GM12878 (cell line): ENCODE measurements at regions not wholly inside any gene's neighbourhood (a gene's known extent, or its start where the extent isn't known, plus 50 kb on each side); places are given as distances from the start of the nearest gene placed in this dataset.

Experiments
- ATAC-seq: fragments of 200-7000 bp; cut with Tn5 transposase; 3 replicates; pipeline ENCODE4 v1.9.1; 2020; ENCODE audit warnings: mild to moderate bottlenecking, moderate library complexity
- BruUV-seq: library from RNA; stranded (reverse); fragments of 400-500 nt; replicated peaks from 2 replicates; lab custom pipeline; 2021; lab: Mats Ljungman, UMichigan
- CTCF ChIA-PET: fragments of 300-600 bp; sonication (Branson Sonifier 250); formaldehyde crosslinking; extraction: SDS; loops from one replicate; lab custom pipeline; 2021; ENCODE audit warnings: inconsistent platforms; lab: Yijun Ruan, JAX
- POLR2A ChIA-PET: fragments of 350-600 bp; formaldehyde crosslinking; extraction: SDS; loops from one replicate; lab custom pipeline; 2021; ENCODE audit warnings: inconsistent platforms; lab: Charles Lee
- RAD21 ChIA-PET: fragments of 300-600 bp; sonication (Branson Sonifier 250); formaldehyde crosslinking; loops from one replicate; lab custom pipeline; 2023; ENCODE audit warnings: antibody characterized with exemption; ENCODE audit not compliant: unreplicated experiment; lab: Charles Lee
- SMC1A ChIA-PET: fragments of 300-600 bp; sonication (Branson Sonifier 250); formaldehyde crosslinking; loops from one replicate; lab custom pipeline; 2023; ENCODE audit not compliant: unreplicated experiment, uncharacterized antibody; lab: Charles Lee
- DNase-seq: peaks from one replicate; pipeline ENCODE4 v3.0.0-alpha.2; 2011; ENCODE audit warnings: low read depth, low spot score
- FAIRE-seq: peaks from 3 replicates; lab custom pipeline; 2011; peaks lifted over from hg19 to GRCh38; lab: Jason Lieb, UNC
- H2AFZ ChIP-seq: 2 replicates; pipeline ENCODE4 v1.6.0; 2011; ENCODE audit warnings: low read depth, low read length, control low read depth; ENCODE audit not compliant: control insufficient read depth
- H3K27ac ChIP-seq: 2 replicates; pipeline ENCODE4 v1.5.1; 2011; ENCODE audit warnings: control low read depth; ENCODE audit not compliant: control insufficient read depth, insufficient read depth
- H3K27me3 ChIP-seq, 2 experiments: replicated peaks in 1 of 2; 2 replicates each; pipeline versions ENCODE4 v1.6.0 to v1.6.1; 2011; ENCODE audit warnings: low read length in 1 of 2; ENCODE audit not compliant: control insufficient read depth in 2 of 2, insufficient read depth in 2 of 2
- H3K36me3 ChIP-seq, 2 experiments: 2 replicates each; pipeline ENCODE4 v1.5.1; 2011; ENCODE audit warnings: low read length in 1 of 2; ENCODE audit not compliant: control insufficient read depth in 2 of 2, insufficient read depth in 2 of 2
- H3K4me1 ChIP-seq: 2 replicates; pipeline ENCODE4 v1.6.1; 2011; ENCODE audit warnings: mild to moderate bottlenecking, low read length, moderate library complexity, mixed read lengths; ENCODE audit not compliant: control insufficient read depth, insufficient read depth
- H3K4me2 ChIP-seq: 2 replicates; pipeline ENCODE4 v1.6.0; 2011; ENCODE audit warnings: control low read depth; ENCODE audit not compliant: control insufficient read depth, insufficient read depth
- H3K4me3 ChIP-seq: fragments of 200-600 bp; sonication (generic); 2 replicates; pipeline ENCODE4 v1.5.1; 2016
- H3K79me2 ChIP-seq: 2 replicates; pipeline ENCODE4 v1.6.0; 2011; ENCODE audit warnings: low read length; ENCODE audit not compliant: control insufficient read depth, insufficient read depth
- H3K9ac ChIP-seq: 2 replicates; pipeline ENCODE4 v1.8.0; 2011; ENCODE audit warnings: low read length, control low read depth, mixed read lengths; ENCODE audit not compliant: control insufficient read depth, insufficient read depth
- H3K9me3 ChIP-seq: replicated peaks from 3 replicates; pipeline ENCODE4 v1.5.1; 2011; ENCODE audit warnings: mild to moderate bottlenecking, low read length; ENCODE audit not compliant: control insufficient read depth, insufficient read depth
- H4K20me1 ChIP-seq: 2 replicates; pipeline ENCODE4 v1.6.0; 2011; ENCODE audit not compliant: control insufficient read depth, insufficient read depth
- BACH1 ChIP-seq: fragments of 450-650 bp; IDR thresholded peaks from 2 replicates; pipeline ENCODE4 v1.6.1; 2017; ENCODE audit warnings: mild to moderate bottlenecking, borderline replicate concordance
- CBFB ChIP-seq: IDR thresholded peaks from 2 replicates; pipeline ENCODE4 v1.6.1; 2016; ENCODE audit warnings: antibody characterized with exemption, low read depth
- CBX3 ChIP-seq: fragments of 200-600 bp; sonication (generic); IDR thresholded peaks from 2 replicates; pipeline ENCODE4 v1.6.1; 2016; ENCODE audit warnings: low read depth, borderline replicate concordance
- CREM ChIP-seq: IDR thresholded peaks from 2 replicates; pipeline ENCODE4 v1.6.1; 2014; ENCODE audit warnings: antibody characterized with exemption, low read depth
- FOS ChIP-seq: IDR thresholded peaks from 3 replicates; pipeline ENCODE4 v1.6.1; 2011; ENCODE audit warnings: borderline replicate concordance; ENCODE audit not compliant: insufficient read length; ENCODE audit errors: extremely low read depth
- KAT2A ChIP-seq: conservative IDR thresholded peaks from 2 replicates; pipeline ENCODE4 v1.6.1; 2011; ENCODE audit warnings: low read depth, low read length; ENCODE audit not compliant: control insufficient read depth
- MEF2B ChIP-seq: fragments of 450-650 bp; IDR thresholded peaks from 2 replicates; pipeline ENCODE4 v1.6.1; 2018; ENCODE audit warnings: mild to moderate bottlenecking, moderate library complexity; ENCODE audit not compliant: partially characterized antibody, poor library complexity, severe bottlenecking
- PAX8 ChIP-seq: fragments of 450-650 bp; IDR thresholded peaks from 2 replicates; pipeline ENCODE4 v1.6.1; 2017; ENCODE audit warnings: mild to moderate bottlenecking, moderate library complexity
- RAD21 ChIP-seq: IDR thresholded peaks from 2 replicates; pipeline ENCODE4 v1.6.1; 2011; ENCODE audit warnings: mild to moderate bottlenecking, low read depth, low read length, moderate library complexity; ENCODE audit not compliant: insufficient read depth
- RBBP5 ChIP-seq: fragments of 200-600 bp; sonication (generic); conservative IDR thresholded peaks from 2 replicates; pipeline ENCODE4 v1.6.1; 2016
- WRNIP1 ChIP-seq: IDR thresholded peaks from 2 replicates; pipeline ENCODE4 v1.6.1; 2011; ENCODE audit warnings: low read depth, low read length, improper control_type of control experiment, borderline replicate concordance
- WGBS: methylation state at CpG from one replicate; pipeline ENCODE4 v1.1.6; 2016; ENCODE audit warnings: low lambda C conversion rate; ENCODE audit not compliant: insufficient replicate concordance, insufficient coverage; ENCODE audit errors: missing lambda C conversion rate; 5-methylcytosine and 5-hydroxymethylcytosine counted together
- in situ Hi-C: fragments of 300-500 bp; cut with MboI; formaldehyde crosslinking; loops from 9 replicates; pipeline ENCODE4 v1.14.3; 2018; ENCODE audit warnings: mixed read lengths
- intact Hi-C: fragments of 100-400 bp; cut with micrococcal nuclease; formaldehyde crosslinking; loops from one replicate; pipeline ENCODE4 v1.14.2; 2022; ENCODE audit not compliant: unreplicated experiment
- TF ChIP-seq, protein P1 (sequence below): fragments of 450-650 bp; IDR thresholded peaks from 2 replicates; pipeline ENCODE4 v1.6.1; 2017; ENCODE audit warnings: low read depth, mild to moderate bottlenecking, moderate library complexity
- TF ChIP-seq, protein P2 (sequence below): fragments of 450-650 bp; IDR thresholded peaks from 2 replicates; pipeline ENCODE4 v1.6.1; 2017; ENCODE audit warnings: mild to moderate bottlenecking, low read depth, inconsistent platforms; ENCODE audit not compliant: poor library complexity, severe bottlenecking
- TF ChIP-seq, protein P3 (sequence below): IDR thresholded peaks from 2 replicates; pipeline ENCODE4 v1.6.1; 2011; ENCODE audit warnings: borderline replicate concordance, low read depth, mild to moderate bottlenecking, moderate library complexity, low read length; ENCODE audit not compliant: insufficient read depth, poor library complexity, severe bottlenecking

DNA sequence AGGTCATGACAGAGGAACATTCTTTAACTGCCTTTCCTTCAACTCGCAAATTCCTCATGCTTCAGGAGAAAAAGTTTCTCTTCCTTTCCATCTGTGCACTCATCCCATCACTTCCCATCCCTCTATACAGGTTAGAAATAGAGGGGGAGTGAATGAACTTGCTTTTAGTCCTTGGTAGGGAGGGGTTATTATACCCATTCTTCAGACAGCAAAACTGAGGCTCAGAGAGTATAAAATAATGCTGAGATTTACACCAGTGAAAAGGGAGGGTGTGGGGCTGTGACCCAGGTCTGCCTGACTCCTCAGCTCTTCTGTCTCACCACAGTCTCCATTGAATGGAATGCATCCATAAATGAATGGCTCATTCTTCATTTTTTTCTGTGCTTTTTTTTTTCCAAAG, 109.4 kb upstream of the RCN1 start:
- Histone ChIP-seq H3K9ac (no peak overlapping the region), H3K4me2 (no peak overlapping the region), H3K79me2 (no peaks in the 10 kb centered on the region), H3K9me3 (no peaks in the 10 kb centered on the region), H3K4me1 (no peaks in the 10 kb centered on the region), H3K4me3 (no peak overlapping the region), H2AFZ (no peak overlapping the region), H3K36me3 (no peaks in the 10 kb centered on the region), H3K27me3 (no peaks in the 10 kb centered on the region; a peak in 2 of 4 replicates), H3K27ac (no peak overlapping the region), H4K20me1 (no peaks in the 10 kb centered on the region)
- POLR2A ChIA-PET = no interaction called here
- TF ChIP-seq, protein P1, sequence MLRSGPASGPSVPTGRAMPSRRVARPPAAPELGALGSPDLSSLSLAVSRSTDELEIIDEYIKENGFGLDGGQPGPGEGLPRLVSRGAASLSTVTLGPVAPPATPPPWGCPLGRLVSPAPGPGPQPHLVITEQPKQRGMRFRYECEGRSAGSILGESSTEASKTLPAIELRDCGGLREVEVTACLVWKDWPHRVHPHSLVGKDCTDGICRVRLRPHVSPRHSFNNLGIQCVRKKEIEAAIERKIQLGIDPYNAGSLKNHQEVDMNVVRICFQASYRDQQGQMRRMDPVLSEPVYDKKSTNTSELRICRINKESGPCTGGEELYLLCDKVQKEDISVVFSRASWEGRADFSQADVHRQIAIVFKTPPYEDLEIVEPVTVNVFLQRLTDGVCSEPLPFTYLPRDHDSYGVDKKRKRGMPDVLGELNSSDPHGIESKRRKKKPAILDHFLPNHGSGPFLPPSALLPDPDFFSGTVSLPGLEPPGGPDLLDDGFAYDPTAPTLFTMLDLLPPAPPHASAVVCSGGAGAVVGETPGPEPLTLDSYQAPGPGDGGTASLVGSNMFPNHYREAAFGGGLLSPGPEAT = no peak
- TF ChIP-seq RBBP5 (no peak), CBX3 (no peak), CREM (no peak), KAT2A (no peak), WRNIP1 (no peak), RAD21 (no peak), FOS (no peak), CBFB (no peak), PAX8 (no peak), BACH1 (no peak), MEF2B (no peak)
- TF ChIP-seq, protein P2, sequence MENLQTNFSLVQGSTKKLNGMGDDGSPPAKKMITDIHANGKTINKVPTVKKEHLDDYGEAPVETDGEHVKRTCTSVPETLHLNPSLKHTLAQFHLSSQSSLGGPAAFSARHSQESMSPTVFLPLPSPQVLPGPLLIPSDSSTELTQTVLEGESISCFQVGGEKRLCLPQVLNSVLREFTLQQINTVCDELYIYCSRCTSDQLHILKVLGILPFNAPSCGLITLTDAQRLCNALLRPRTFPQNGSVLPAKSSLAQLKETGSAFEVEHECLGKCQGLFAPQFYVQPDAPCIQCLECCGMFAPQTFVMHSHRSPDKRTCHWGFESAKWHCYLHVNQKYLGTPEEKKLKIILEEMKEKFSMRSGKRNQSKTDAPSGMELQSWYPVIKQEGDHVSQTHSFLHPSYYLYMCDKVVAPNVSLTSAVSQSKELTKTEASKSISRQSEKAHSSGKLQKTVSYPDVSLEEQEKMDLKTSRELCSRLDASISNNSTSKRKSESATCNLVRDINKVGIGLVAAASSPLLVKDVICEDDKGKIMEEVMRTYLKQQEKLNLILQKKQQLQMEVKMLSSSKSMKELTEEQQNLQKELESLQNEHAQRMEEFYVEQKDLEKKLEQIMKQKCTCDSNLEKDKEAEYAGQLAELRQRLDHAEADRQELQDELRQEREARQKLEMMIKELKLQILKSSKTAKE = no peak
- TF ChIP-seq, protein P3, sequence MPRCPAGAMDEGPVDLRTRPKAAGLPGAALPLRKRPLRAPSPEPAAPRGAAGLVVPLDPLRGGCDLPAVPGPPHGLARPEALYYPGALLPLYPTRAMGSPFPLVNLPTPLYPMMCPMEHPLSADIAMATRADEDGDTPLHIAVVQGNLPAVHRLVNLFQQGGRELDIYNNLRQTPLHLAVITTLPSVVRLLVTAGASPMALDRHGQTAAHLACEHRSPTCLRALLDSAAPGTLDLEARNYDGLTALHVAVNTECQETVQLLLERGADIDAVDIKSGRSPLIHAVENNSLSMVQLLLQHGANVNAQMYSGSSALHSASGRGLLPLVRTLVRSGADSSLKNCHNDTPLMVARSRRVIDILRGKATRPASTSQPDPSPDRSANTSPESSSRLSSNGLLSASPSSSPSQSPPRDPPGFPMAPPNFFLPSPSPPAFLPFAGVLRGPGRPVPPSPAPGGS = no peak
- CTCF ChIA-PET = interaction anchor here (1.2 kb wide), 1 partner anchor 10 kb away, joined by 3 read pairs; no protein-coding TSS in a partner anchor
- 67% methylated on average over 1 of the region's 1 CpG for WGBS
- no TSS peak for BruUV-seq
- in situ Hi-C loops = no loop called here
- ATAC-seq (no peak), FAIRE-seq (no peak), DNase-seq (no peak)
- SMC1A ChIA-PET = no interaction called here
- RAD21 ChIA-PET = no interaction called here
- intact Hi-C loops = no loop called here
